WTC11 (cell line): ENCODE measurements at regions not wholly inside any gene's neighbourhood (a gene's known extent, or its start where the extent isn't known, plus 50 kb on each side); places are given as distances from the start of the nearest gene placed in this dataset.

Experiments used
- ATAC-seq: fragments of 200-7000 bp; cut with Tn5 transposase; 2 replicates; pipeline ENCODE4 v1.10.0; 2021; ENCODE audit warnings: mild to moderate bottlenecking, moderate library complexity
- CTCF ChIA-PET: fragments of 300-600 bp; sonication (Branson Sonifier 250); formaldehyde crosslinking; loops from one replicate; lab custom pipeline; 2021; ENCODE audit warnings: antibody characterized with exemption; lab: Charles Lee
- POLR2A ChIA-PET: fragments of 350-600 bp; sonication (Branson Sonifier 250); formaldehyde crosslinking; loops from one replicate; lab custom pipeline; 2021; ENCODE audit warnings: antibody characterized with exemption; lab: Charles Lee
- DNase-seq: peaks from one replicate; pipeline ENCODE4 v3.0.0; 2021; ENCODE audit warnings: low spot score
- H3K27ac Mint-ChIP-seq: 2 replicates; pipeline ENCODE4 v1.8.0; 2021; ENCODE audit warnings: mixed read lengths
- H3K27me3 Mint-ChIP-seq: 2 replicates; pipeline ENCODE4 v1.8.0; 2021; ENCODE audit warnings: low read depth, mild to moderate bottlenecking, moderate library complexity, mixed read lengths
- H3K36me3 Mint-ChIP-seq: 2 replicates; pipeline ENCODE4 v1.8.0; 2021; ENCODE audit warnings: mixed read lengths
- H3K4me1 Mint-ChIP-seq: 2 replicates; pipeline ENCODE4 v1.8.0; 2022; ENCODE audit warnings: mixed read lengths
- H3K4me3 Mint-ChIP-seq: 2 replicates; pipeline ENCODE4 v1.8.0; 2021; ENCODE audit warnings: mild to moderate bottlenecking, moderate library complexity, mixed read lengths
- H3K9me3 Mint-ChIP-seq: 2 replicates; pipeline ENCODE4 v1.8.0; 2021; ENCODE audit warnings: mixed read lengths
- ATF1 ChIP-seq: sonication (generic); formaldehyde crosslinking; IDR thresholded peaks from 2 replicates; pipeline ENCODE4 v1.8.1; 2023; ENCODE audit warnings: mild to moderate bottlenecking, moderate library complexity, missing genetic modification reagents
- ATF2 ChIP-seq: sonication (generic); formaldehyde crosslinking; IDR thresholded peaks from 2 replicates; pipeline ENCODE4 v1.8.1; 2022; ENCODE audit warnings: low read depth, missing genetic modification reagents, borderline replicate concordance
- CREB1 ChIP-seq: sonication (generic); formaldehyde crosslinking; IDR thresholded peaks from 2 replicates; pipeline ENCODE4 v1.8.0; 2023; ENCODE audit warnings: mild to moderate bottlenecking, missing genetic modification reagents
- E2F4 ChIP-seq: sonication (generic); formaldehyde crosslinking; IDR thresholded peaks from 2 replicates; pipeline ENCODE4 v1.8.1; 2022; ENCODE audit warnings: low read depth, mild to moderate bottlenecking, moderate library complexity, missing genetic modification reagents, borderline replicate concordance
- FOXJ3 ChIP-seq: sonication (generic); formaldehyde crosslinking; IDR thresholded peaks from 2 replicates; pipeline ENCODE4 v1.9.0; 2021; ENCODE audit warnings: missing genetic modification reagents, mild to moderate bottlenecking, borderline replicate concordance
- GABPB1 ChIP-seq: sonication (generic); formaldehyde crosslinking; IDR thresholded peaks from 2 replicates; pipeline ENCODE4 v1.8.1; 2023; ENCODE audit warnings: mild to moderate bottlenecking, missing genetic modification reagents
- GRHL2 ChIP-seq: fragments of 250-450 bp; sonication (Bioruptor Pico); IDR thresholded peaks from 2 replicates; pipeline ENCODE4 v1.8.0; 2022; ENCODE audit warnings: mild to moderate bottlenecking, moderate library complexity; ENCODE audit not compliant: insufficient replicate concordance, severe bottlenecking
- HMGXB4 ChIP-seq: sonication (generic); formaldehyde crosslinking; IDR thresholded peaks from 2 replicates; pipeline ENCODE4 v1.8.1; 2023; ENCODE audit warnings: mild to moderate bottlenecking, moderate library complexity, missing genetic modification reagents
- MAX ChIP-seq: sonication (generic); formaldehyde crosslinking; IDR thresholded peaks from 2 replicates; pipeline ENCODE4 v1.8.0; 2022; ENCODE audit warnings: mild to moderate bottlenecking, missing genetic modification reagents
- MLX ChIP-seq: sonication (generic); formaldehyde crosslinking; IDR thresholded peaks from 2 replicates; pipeline ENCODE4 v1.8.1; 2023; ENCODE audit warnings: mild to moderate bottlenecking, missing genetic modification reagents, moderate library complexity
- NFATC4 ChIP-seq: fragments of 250-450 bp; sonication (Bioruptor Pico); IDR thresholded peaks from 2 replicates; pipeline ENCODE4 v1.9.0; 2021; ENCODE audit warnings: mild to moderate bottlenecking
- NFE2L1 ChIP-seq: sonication (generic); formaldehyde crosslinking; IDR thresholded peaks from 2 replicates; pipeline ENCODE4 v1.8.1; 2023; ENCODE audit warnings: missing genetic modification reagents
- NR2C2 ChIP-seq: sonication (generic); formaldehyde crosslinking; IDR thresholded peaks from 2 replicates; pipeline ENCODE4 v1.8.0; 2022; ENCODE audit warnings: mild to moderate bottlenecking, missing genetic modification reagents
- RORB ChIP-seq: fragments of 250-450 bp; sonication (Bioruptor Pico); IDR thresholded peaks from 2 replicates; pipeline ENCODE4 v1.9.0; 2021; ENCODE audit warnings: mild to moderate bottlenecking
- SP1 ChIP-seq: sonication (generic); formaldehyde crosslinking; conservative IDR thresholded peaks from 2 replicates; pipeline ENCODE4 v1.8.1; 2022; ENCODE audit warnings: missing genetic modification reagents
- STAT6 ChIP-seq: sonication (generic); formaldehyde crosslinking; conservative IDR thresholded peaks from 2 replicates; pipeline ENCODE4 v1.8.1; 2023; ENCODE audit warnings: mild to moderate bottlenecking, low read depth, missing genetic modification reagents, moderate library complexity
- TP53 ChIP-seq: sonication (generic); formaldehyde crosslinking; IDR thresholded peaks from 2 replicates; pipeline ENCODE4 v1.8.1; 2023; ENCODE audit warnings: mild to moderate bottlenecking, missing genetic modification reagents
- ZMAT4 ChIP-seq: fragments of 250-450 bp; sonication (Bioruptor Pico); IDR thresholded peaks from 2 replicates; pipeline ENCODE4 v1.9.0; 2021; ENCODE audit warnings: mild to moderate bottlenecking
- ZNF263 ChIP-seq: sonication (generic); formaldehyde crosslinking; IDR thresholded peaks from 2 replicates; pipeline ENCODE4 v1.8.1; 2022; ENCODE audit warnings: low read depth, mild to moderate bottlenecking, moderate library complexity, missing genetic modification reagents
- ZNF423 ChIP-seq: fragments of 250-450 bp; sonication (Bioruptor Pico); IDR thresholded peaks from 2 replicates; pipeline ENCODE4 v2.1.2; 2022; ENCODE audit warnings: mild to moderate bottlenecking, moderate library complexity

- ATAC-seq (no peak), DNase-seq (no peak)
- TF ChIP-seq TP53: no peak
- no peak for TF ChIP-seq MLX (CRISPR knock-in tag)
- TF ChIP-seq NFE2L1 (CRISPR knock-in tag): no peak
- no peak for TF ChIP-seq ATF1 (CRISPR knock-in tag)
- no peak for TF ChIP-seq ZNF263 (CRISPR knock-in tag)
- no peak for TF ChIP-seq RORB (CRISPR knock-in tag)
- TF ChIP-seq GABPB1 (CRISPR knock-in tag): no peak
- no peak for TF ChIP-seq ATF2 (CRISPR knock-in tag)
- no peak for TF ChIP-seq GRHL2 (CRISPR knock-in tag)
- TF ChIP-seq NR2C2 (CRISPR knock-in tag): no peak
- no peak for TF ChIP-seq FOXJ3 (CRISPR knock-in tag)
- no peak for TF ChIP-seq ZMAT4
- TF ChIP-seq MAX: no peak
- TF ChIP-seq NFATC4: no peak
- no peak for TF ChIP-seq CREB1 (CRISPR knock-in tag)
- TF ChIP-seq SP1 (CRISPR knock-in tag): no peak
- TF ChIP-seq ZNF423 (CRISPR knock-in tag): no peak
- no peak for TF ChIP-seq STAT6 (CRISPR knock-in tag)
- no peak for TF ChIP-seq HMGXB4
- TF ChIP-seq E2F4: no peak
- Mint-ChIP-seq H3K27ac (no peak overlapping the region; the same call in 1 of the 2 replicates), H3K9me3 (peaks cover 5% of the 10 kb centered on the region; the same call in 1 of the 2 replicates), H3K4me1 (peaks cover 16% of the 10 kb centered on the region), H3K4me3 (no peak overlapping the region), H3K36me3 (no peaks in the 10 kb centered on the region), H3K27me3 (no peaks in the 10 kb centered on the region)
- CTCF ChIA-PET: no interaction called here
- POLR2A ChIA-PET: no interaction called here
Observed at GRCh38 chr7:109842386-109842785, 1248.5 kb upstream of the LRRN3 start.
